ENCODE measurements at regions not wholly inside any gene's neighbourhood (a gene's known extent, or its start where the extent isn't known, plus 50 kb on each side); places are given as distances from the start of the nearest gene placed in this dataset.
A peak's percentile ranks its signal among the peaks of the same experiment; 100 is the strongest.

GRCh38 chrX:124507246-124507645 is 160.9 kb downstream of the SH2D1A start:
- BruUV-seq (replicated peaks): no TSS peak
- CTCF ChIA-PET (ENCODE audit: low intra/inter-chr PET ratio): no interaction called here
- no peak for FAIRE-seq
- no peak overlapping the region for H3K4me2 ChIP-seq (ENCODE audit: insufficient read depth, low read length)
- no peak for ATAC-seq
- H4K20me1 ChIP-seq (replicated peaks; ENCODE audit: control insufficient read depth, insufficient read depth, low read length): no peaks in the 10 kb centered on the region
- no peaks in the 10 kb centered on the region for H3K9me3 ChIP-seq (replicated peaks; ENCODE audit: control insufficient read depth, insufficient read depth, low read depth, low read length)
- DNase-seq (ENCODE audit: extremely low read depth in 1 of 4, low spot score in 3 of 4): no peak
- H3K9me1 ChIP-seq (ENCODE audit: control insufficient read depth, insufficient read depth, low read length): no peaks in the 10 kb centered on the region
- H3K27ac ChIP-seq (ENCODE audit: extremely low read depth, low read depth, low read length): no peak overlapping the region
- TF ChIP-seq SIRT6 (IDR thresholded peaks at IDR 0.05; ENCODE audit: low read depth, low read length) (no peak), ELF2 (CRISPR knock-in tag; IDR thresholded peaks at IDR 0.05) (no peak), FOSL1 (tag; conservative IDR thresholded peaks at IDR 0.05) (0 out of 2 replicates have a peak, but pooled peaks have one; percentile 18), ERF (CRISPR knock-in tag; IDR thresholded peaks at IDR 0.05) (no peak), MTA1 (IDR thresholded peaks at IDR 0.05; ENCODE audit: borderline replicate concordance) (no peak), MCM5 (IDR thresholded peaks at IDR 0.05; ENCODE audit: low read depth) (no peak), ATF6 (CRISPR knock-in tag; IDR thresholded peaks at IDR 0.05) (no peak), SMARCA5 (IDR thresholded peaks at IDR 0.05) (no peak)
- H3K4me3 ChIP-seq: no peak overlapping the region
- H3K36me3 ChIP-seq (ENCODE audit: control insufficient read depth, insufficient read depth, low read length): no peaks in the 10 kb centered on the region
- in situ Hi-C loops (cut with MboI) (no loop called here), intact Hi-C loops (cut with micrococcal nuclease) (no loop called here)
- H3K27me3 ChIP-seq (ENCODE audit: control insufficient read depth in 2 of 2, insufficient read depth in 2 of 2, low read length in 2 of 2): no peaks in the 10 kb centered on the region
- H3K9ac ChIP-seq (ENCODE audit: insufficient read depth in 1 of 2, low read depth in 2 of 2, low read length in 2 of 2): no peak overlapping the region
- no peaks in the 10 kb centered on the region for H3K79me2 ChIP-seq (ENCODE audit: control insufficient read depth, insufficient read depth, low read length)
- no peak overlapping the region for H2AFZ ChIP-seq (ENCODE audit: low read depth, low read length)
- 19% methylated on average over 2 of the region's 2 CpGs for WGBS (ENCODE audit: insufficient coverage, low coverage, missing lambda C conversion rate)
- no peaks in the 10 kb centered on the region for H3K4me1 ChIP-seq (replicated peaks in 1 of 2; ENCODE audit: control insufficient read depth in 2 of 2, insufficient read depth in 2 of 2, low read length in 2 of 2)
- POLR2A ChIA-PET: no interaction called here

All from K562 (cell line).